NCI-H2107 treated with DMSO at 0.1 percent for 48 hours (cell line): ENCODE measurements at regions not wholly inside any gene's neighbourhood (a gene's known extent, or its start where the extent isn't known, plus 50 kb on each side); places are given as distances from the start of the nearest gene placed in this dataset.

Experiments
- DNase-seq: peaks from one replicate; lab custom pipeline; 2025; ENCODE audit not compliant: unreplicated experiment; lab: John Stamatoyannopoulos, UW

GRCh38 chr4:89166971-89167475 is 55.7 kb downstream of the TIGD2 start:
- DNase-seq, result no peak

DNA sequence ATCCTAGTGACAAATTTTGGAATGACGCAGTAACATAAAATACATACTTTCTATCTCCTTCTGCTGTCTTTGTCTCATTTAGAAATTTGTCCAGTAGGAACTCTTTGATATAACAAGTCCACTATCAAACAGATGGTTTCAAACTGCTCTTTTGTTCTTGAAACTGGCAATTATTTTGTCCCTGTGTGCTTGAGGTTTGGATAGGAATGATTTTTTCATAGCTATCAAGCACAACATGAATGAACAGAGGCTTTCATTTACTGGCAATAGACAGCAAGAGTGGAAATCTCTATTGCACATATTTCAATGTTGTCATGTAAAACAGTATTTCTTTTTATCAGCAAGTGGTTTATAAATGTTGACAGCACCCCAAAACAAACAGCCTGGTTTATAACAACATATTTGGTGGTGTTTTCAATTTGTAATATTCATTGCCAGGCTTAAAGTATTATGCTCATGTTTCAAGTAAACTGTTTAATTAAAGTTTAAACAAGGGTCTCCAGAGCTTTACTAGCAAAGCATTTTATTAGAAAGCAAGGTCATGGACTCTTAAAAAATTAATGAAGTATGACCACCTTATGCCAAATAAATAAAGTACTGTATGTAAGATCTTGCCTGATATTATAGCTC is 60.0 kb downstream of the TIGD2 start:
- DNase-seq, result peak; percentile 8

- no peak for DNase-seq
These were observed 61.5 kb downstream of the TIGD2 start for GRCh38 chr4:89172865-89173264.

- no peak for DNase-seq
These were observed 62.2 kb downstream of the TIGD2 start for GRCh38 chr4:89173336-89174090.

DNA sequence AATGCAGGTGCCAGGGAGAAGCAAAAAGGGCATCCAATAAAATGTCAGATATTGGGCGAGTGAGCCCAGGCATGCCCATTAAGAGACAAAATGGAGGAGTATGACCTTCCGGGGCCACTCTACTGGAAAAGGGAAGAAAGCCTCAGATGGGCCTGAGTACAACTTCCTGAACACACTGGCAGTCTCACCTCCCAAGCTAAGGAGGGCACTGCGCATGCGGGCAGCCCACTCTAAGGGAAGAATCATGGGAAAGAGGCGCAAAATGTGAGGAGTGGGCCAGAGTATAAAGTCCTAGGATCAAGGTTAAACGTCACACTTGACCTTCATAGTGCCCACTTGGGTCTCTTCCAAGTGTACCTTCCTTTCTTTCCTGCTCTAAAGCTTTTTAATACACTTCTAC is 63.5 kb downstream of the TIGD2 start:
- no peak for DNase-seq

DNA sequence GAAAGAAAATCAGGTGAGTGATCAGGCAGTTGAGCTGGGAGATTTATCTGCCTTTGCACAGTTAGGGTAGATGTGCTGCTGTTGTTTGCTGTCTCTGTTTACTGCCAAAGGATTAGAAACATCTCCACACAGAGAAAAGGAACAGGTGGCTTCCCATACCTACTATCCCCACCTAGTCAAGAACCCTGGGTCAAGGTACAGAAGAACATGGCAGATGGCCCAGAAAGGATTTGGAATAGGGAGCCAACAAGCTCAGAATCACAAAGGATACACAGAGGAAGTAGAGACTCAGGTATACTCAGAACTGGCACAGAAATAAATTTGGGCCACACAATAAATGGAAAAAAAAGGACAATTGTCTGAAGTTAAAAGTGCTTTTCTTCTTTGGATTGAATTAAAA is 64.3 kb downstream of the TIGD2 start:
- no peak for DNase-seq

DNA sequence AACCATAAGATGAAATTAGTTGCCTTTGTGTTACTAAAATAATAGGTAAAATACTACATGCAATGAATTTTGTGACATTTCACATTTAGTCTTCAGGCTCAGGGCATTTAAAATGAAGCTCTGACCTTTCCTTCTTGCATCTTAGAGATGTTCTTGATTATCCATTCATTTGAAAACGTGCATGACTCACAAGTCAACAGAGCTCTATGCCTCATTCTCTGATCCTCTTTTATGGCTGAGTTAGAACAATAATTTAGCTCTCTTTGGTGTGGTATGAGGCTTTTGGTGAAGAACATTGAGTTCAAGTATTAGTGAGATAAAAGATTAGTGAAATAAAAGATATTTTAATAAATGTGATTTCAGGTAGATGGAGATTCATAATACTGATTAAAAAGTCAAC is 66.5 kb downstream of the TIGD2 start:
- no peak for DNase-seq

GRCh38 chr4:89184407-89184806 is 73.1 kb downstream of the TIGD2 start:
- DNase-seq, result no peak
